Spinal cord (tissue), 9 donors: ENCODE measurements at regions not wholly inside any gene's neighbourhood (a gene's known extent, or its start where the extent isn't known, plus 50 kb on each side); places are given as distances from the start of the nearest gene placed in this dataset.
"Not testable (repeated sequence)": the region's sequence is repeated elsewhere in the genome, so short reads cannot be mapped to it uniquely, and the experiment has no call there.

Experiments used
- DNase-seq, 6 donors: peaks; one replicate each; pipeline versions ENCODE4 v3.0.0 to v3.0.0-alpha.2; 2013 to 2015; ENCODE audit warnings: low spot score in 6 of 6, low read depth in 4 of 6
- H3K27ac ChIP-seq: one replicate; pipeline ENCODE4 v1.5.1; 2013; ENCODE audit warnings: low read depth, low read length, control low read depth
- H3K27me3 ChIP-seq: one replicate; pipeline ENCODE4 v1.6.1; 2013; ENCODE audit warnings: low read length; ENCODE audit not compliant: control insufficient read depth, insufficient read depth
- H3K36me3 ChIP-seq: one replicate; pipeline ENCODE4 v1.6.1; 2013; ENCODE audit warnings: low read length; ENCODE audit not compliant: control insufficient read depth, insufficient read depth
- H3K4me1 ChIP-seq: one replicate; pipeline ENCODE4 v1.6.1; 2013; ENCODE audit warnings: low read length; ENCODE audit not compliant: control insufficient read depth, insufficient read depth
- H3K4me3 ChIP-seq: one replicate; pipeline ENCODE4 v1.5.1; 2013; ENCODE audit warnings: low read depth, low read length, control low read depth
- H3K9me3 ChIP-seq: one replicate; pipeline ENCODE4 v1.6.1; 2013; ENCODE audit warnings: low read length; ENCODE audit not compliant: control insufficient read depth, insufficient read depth
- WGBS: methylation state at CpG from one replicate; pipeline ENCODE4 v1.1.5; 2013; ENCODE audit warnings: missing lambda C conversion rate; ENCODE audit not compliant: insufficient coverage; 5-methylcytosine and 5-hydroxymethylcytosine counted together
- donor health status: healthy.

DNA sequence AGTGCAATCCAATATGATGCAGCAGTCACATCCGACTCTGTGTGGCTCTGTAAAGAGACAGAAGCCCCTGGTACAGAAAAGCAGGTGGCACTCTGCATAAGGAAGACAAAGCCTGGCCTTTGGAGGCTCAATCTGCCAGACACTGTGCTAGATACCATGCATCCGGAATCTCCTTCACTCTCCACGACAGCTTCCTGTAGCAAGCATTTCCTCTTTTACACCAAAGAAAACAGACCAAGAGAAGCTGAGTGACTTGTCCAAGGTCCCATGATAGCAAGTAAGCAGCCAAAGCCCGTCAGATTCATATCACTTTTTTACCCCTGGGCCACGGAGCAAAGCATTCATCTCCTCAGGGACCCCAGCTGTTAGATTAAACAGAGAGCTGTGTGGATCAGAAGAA, 64.2 kb upstream of the SMIM23 start:
- Histone ChIP-seq H3K4me3 (no peak overlapping the region), H3K4me1 (no peaks in the 10 kb centered on the region), H3K9me3 (no peaks in the 10 kb centered on the region), H3K27me3 (no peaks in the 10 kb centered on the region), H3K27ac (no peak overlapping the region), H3K36me3 (no peaks in the 10 kb centered on the region)
- DNase-seq, result no peak
- 63% methylated on average over 4 of the region's 5 CpGs for WGBS

DNA sequence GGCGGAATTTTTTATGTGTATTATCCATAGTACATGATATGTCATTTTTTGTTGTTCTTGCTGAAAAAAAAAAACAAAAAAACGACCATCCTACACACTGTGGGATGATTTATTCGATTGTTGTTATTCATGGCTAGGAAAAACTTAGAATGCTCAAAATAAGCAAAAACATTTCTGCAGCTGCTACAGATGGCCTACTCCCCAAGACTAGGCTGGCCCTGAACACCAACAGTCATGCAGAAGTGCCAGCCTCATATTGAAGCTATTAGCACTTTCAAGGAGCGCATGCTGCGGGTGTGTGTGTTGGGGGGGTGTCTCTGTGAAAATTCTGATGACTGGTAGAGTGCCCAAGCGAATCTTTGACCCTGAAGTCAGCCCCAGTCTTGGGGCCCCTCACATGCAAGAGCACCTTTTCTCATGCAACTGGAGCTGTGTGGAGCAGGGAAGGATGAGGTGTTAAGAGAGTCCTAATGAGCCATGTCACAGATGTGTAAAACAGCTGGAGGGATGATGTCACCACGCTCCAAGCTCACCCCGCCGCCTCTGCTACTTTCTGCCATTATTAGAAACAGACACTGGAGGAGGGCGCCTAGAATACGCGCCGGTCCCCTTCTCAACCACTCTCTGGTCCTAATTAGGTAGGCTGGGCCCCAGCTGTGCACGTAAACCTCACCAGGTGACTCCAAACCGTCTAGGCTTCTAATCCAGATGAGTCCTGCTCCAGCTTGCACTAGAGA, 61.0 kb upstream of the SMIM23 start:
- Histone ChIP-seq H3K27me3 (no peaks in the 10 kb centered on the region), H3K9me3 (no peaks in the 10 kb centered on the region), H3K36me3 (no peaks in the 10 kb centered on the region), H3K4me1 (no peaks in the 10 kb centered on the region), H3K4me3 (no peak overlapping the region), H3K27ac (no peak overlapping the region)
- WGBS, result 44% methylated on average over 4 of the region's 15 CpGs
- peak in 1 of 6 donors; percentile 44 for DNase-seq

GRCh38 chr5:171725205-171725601, 60.4 kb upstream of the SMIM23 start:
- no peak overlapping the region for H3K27ac ChIP-seq
- WGBS, result no CpG with 5 or more reads among the region's 3 CpGs
- H3K4me1 ChIP-seq, result no peaks in the 10 kb centered on the region
- no peaks in the 10 kb centered on the region for H3K27me3 ChIP-seq
- H3K36me3 ChIP-seq, result no peaks in the 10 kb centered on the region
- H3K4me3 ChIP-seq, result no peak overlapping the region
- no peaks in the 10 kb centered on the region for H3K9me3 ChIP-seq
- DNase-seq, result no peak

DNA sequence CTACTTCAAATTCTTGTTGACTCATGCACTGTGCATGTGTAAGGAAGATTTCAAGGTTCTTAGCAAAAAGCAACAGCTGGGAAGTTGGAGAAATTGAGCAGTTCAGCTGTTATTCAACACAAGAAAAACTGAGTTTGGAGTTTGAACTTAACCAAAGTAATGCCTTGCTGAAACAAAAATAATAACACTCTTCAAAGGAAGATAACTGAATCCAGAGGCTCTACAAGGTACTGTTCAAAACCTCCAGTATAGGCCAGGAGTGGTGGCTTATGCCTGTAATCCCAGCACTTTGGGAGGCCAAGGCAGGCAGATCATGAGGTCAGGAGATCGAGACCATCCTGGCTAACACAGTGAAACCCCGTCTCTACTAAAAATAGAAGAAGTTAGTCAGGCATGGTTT, 58.8 kb upstream of the SMIM23 start:
- no CpG with 5 or more reads among the region's 2 CpGs for WGBS
- H3K36me3 ChIP-seq, DNase-seq, H3K4me1 ChIP-seq, H3K27ac ChIP-seq, H3K27me3 ChIP-seq, H3K9me3 ChIP-seq, H3K4me3 ChIP-seq: not testable (repeated sequence)

DNA sequence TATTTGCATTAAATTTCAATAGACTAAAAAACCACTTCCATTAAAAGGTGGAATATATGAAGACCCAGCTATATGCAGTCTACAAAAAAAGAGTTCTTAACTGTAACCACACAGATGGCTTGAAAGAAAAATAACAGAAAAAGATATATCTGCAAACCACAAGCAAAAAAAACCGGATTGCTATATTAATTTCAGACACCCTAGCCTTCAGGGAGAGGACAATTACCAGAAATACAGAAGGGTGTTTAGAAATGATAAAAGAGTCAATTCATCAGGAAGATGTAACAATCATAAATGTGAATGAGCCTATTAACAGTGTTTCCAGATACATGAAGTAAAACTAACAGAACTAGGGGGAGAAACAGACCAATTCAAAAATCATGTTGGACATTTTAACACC, 56.9 kb upstream of the SMIM23 start:
- no peaks in the 10 kb centered on the region for H3K4me1 ChIP-seq
- H3K27me3 ChIP-seq, result no peaks in the 10 kb centered on the region
- WGBS, result no CpG with 5 or more reads among the region's 1 CpG
- H3K36me3 ChIP-seq, result no peaks in the 10 kb centered on the region
- DNase-seq, result no peak
- no peaks in the 10 kb centered on the region for H3K9me3 ChIP-seq
- no peak overlapping the region for H3K4me3 ChIP-seq
- H3K27ac ChIP-seq, result no peak overlapping the region
